ENCODE measurements at regions not wholly inside any gene's neighbourhood (a gene's known extent, or its start where the extent isn't known, plus 50 kb on each side); places are given as distances from the start of the nearest gene placed in this dataset.

- no peak for DNase-seq
Measured at GRCh38 chr3:40962721-40963120, 236.6 kb upstream of the CTNNB1 start.

- no peak for DNase-seq
Measured at GRCh38 chr3:40968666-40969065, 230.6 kb upstream of the CTNNB1 start.

DNA sequence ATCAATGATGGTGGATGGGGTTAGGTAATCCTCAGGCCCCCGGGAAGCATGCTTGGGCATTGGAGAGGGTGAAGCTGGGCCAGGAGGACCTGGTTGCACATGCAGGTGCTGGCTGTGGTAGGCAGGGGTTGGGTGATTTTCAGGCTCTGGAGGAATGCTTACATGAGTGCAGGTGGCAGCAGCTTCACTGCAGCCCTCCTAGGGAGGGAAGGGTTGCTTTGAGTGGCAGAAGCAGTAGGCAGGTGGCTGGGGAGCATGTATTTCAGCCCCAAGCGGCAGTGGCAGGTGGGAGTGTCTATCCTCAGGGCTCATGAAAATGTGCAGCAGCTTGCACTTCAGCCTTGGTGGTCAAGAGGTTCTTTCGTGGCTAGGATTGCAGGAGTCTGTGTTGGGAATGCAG lies 230.0 kb upstream of the CTNNB1 start:
- DNase-seq: no peak

GRCh38 chr3:40969756-40970466 lies 229.4 kb upstream of the CTNNB1 start:
- no peak for DNase-seq

GRCh38 chr3:40971191-40972168 lies 227.8 kb upstream of the CTNNB1 start:
- no peak for DNase-seq

- no peak for DNase-seq
Measured at GRCh38 chr3:40972350-40972749, 227.0 kb upstream of the CTNNB1 start.

GRCh38 chr3:40973141-40973540 lies 226.2 kb upstream of the CTNNB1 start:
- DNase-seq: no peak

DNA sequence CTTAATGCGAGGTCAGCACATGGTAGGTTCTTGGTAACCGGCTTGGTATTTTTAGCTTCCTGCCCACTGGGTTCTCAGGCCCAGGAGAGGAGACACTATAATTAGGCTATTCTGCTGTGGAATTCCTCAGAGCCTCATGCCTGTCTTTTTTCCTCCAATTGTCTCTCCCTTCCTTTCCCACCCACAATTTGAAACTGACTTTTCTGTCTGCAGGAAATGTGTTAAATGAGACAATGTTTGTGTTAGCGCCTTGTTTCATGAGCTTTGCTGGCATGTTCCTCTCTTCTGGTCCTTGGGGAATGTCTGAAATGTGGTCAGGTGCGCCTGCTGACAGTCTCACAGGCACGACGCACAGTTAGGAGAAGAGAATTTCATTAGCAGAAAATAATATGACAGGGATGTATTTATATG lies 223.6 kb upstream of the CTNNB1 start:
- no peak for DNase-seq

- no peak for DNase-seq
Measured at GRCh38 chr3:40976241-40976640, 223.1 kb upstream of the CTNNB1 start.

GRCh38 chr3:40978442-40978841 lies 220.9 kb upstream of the CTNNB1 start:
- no peak for DNase-seq

GRCh38 chr3:40979962-40980361 lies 219.3 kb upstream of the CTNNB1 start:
- no peak for DNase-seq

DNA sequence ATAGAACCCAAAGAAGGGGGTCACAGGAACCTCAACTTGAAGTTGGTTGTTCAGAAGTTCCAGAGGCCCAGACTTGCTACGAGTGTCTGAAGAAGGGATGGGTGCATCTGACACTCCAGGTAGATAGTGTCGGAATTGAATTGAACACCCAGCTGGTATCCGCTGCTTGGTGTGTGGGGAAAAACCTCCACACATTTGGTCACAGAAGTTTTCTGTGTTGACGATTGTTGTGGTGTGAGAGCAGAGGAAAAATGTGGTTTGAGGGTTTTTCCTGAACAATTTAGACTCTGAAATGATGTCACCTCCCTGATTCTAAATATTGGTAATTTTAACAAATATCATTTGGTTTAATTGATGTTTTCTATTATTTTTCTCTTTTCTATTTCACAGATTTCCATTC lies 218.8 kb upstream of the CTNNB1 start:
- no peak for DNase-seq

DNA sequence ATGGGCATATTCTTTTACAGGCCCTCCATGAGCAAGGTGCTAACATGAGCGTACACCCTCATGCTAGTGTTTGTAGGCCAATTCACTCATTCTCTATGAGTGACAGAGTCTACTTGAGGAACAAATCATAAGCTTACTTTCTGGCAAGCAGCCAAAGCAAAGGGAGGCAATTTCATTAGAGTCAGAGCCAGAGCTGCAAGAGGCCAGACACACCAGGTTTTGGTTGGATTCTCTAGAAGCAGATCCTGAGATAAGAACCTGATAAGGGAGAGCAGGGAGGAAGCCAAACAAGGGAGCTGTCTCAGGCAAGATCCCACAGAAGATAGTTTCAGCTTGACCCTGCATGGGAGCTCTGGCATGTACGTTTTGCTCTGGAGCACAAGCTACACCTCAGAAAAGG lies 214.1 kb upstream of the CTNNB1 start:
- no peak for DNase-seq

- DNase-seq: no peak
Measured at GRCh38 chr3:40988468-40988867, 210.8 kb upstream of the CTNNB1 start.

- no peak for DNase-seq
Measured at GRCh38 chr3:40989141-40990061, 209.9 kb upstream of the CTNNB1 start.

DNA sequence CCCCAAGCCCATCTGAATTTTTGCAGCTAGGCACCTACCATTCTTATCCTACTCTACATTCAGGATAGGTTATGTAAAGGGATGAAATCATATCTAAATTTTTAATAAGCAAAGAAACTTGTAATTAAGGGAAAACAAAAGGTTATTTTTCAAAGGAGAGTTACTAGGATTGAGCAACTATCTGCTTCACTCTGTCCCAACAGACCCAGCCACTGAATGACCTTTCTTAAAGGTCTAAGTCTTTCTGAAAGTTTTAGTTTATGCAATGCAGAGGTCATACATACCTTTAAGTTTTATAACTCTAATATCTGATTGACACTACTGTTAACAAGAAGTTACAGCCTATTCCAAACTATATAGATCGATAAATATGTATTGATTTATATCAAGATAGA lies 209.2 kb upstream of the CTNNB1 start:
- DNase-seq: no peak

GRCh38 chr3:40992023-40992422 lies 207.3 kb upstream of the CTNNB1 start:
- no peak for DNase-seq

DNA sequence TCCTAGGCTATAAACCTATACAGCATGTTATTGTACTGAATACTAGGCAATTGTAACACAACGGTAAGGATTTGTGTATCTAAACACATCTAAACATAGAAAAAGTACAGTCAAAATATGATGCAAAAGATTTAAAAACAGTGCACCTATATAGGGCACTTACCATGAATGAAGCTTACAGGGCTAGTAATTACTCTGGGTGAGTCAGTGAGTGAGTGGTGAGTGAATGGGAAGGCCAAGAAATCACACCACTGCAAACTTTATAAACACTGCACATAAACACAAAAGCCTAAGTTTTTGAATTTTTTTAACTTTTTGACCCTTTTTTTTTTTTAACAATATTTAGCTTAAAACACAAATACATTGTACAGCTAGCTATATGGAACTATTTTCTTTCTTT lies 204.7 kb upstream of the CTNNB1 start:
- no peak for DNase-seq

DNA sequence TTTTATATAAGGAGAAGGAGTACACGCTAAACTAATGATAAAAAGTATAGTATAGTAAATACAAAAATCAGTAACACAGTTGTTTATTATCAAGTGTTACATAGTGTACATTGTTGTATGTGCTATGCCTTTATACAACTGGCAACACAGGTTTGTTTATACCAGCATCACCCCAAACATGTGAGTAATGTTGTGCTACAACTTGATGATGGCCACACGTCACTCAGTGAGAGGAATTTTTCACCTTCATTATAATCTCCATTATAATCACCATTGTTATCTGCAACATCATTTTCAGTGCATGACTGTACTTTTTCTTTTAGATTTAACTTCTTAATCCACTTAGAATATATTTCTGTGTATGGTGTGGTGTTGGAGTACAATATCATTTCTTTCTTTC lies 204.0 kb upstream of the CTNNB1 start:
- no peak for DNase-seq

DNA sequence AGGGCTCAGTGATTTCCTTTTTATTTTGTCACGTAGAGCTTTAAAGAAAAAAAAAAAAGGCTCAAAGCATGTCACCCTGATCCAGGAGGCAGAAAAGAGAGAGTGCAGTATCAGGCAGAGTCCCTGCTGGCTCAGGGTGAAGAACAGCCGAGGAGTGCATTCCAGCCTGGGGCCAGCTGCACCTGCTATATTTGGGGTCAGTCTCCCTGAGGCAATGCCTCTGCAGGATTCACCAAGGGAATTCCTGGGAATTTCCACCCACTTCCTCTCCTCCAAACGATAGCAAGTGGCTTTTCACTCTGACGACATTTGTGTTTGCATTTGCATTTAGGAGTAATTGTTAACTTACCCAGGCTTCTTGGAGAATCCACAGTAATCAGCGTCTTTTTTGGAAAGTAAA lies 202.9 kb upstream of the CTNNB1 start:
- DNase-seq: no peak

DNA sequence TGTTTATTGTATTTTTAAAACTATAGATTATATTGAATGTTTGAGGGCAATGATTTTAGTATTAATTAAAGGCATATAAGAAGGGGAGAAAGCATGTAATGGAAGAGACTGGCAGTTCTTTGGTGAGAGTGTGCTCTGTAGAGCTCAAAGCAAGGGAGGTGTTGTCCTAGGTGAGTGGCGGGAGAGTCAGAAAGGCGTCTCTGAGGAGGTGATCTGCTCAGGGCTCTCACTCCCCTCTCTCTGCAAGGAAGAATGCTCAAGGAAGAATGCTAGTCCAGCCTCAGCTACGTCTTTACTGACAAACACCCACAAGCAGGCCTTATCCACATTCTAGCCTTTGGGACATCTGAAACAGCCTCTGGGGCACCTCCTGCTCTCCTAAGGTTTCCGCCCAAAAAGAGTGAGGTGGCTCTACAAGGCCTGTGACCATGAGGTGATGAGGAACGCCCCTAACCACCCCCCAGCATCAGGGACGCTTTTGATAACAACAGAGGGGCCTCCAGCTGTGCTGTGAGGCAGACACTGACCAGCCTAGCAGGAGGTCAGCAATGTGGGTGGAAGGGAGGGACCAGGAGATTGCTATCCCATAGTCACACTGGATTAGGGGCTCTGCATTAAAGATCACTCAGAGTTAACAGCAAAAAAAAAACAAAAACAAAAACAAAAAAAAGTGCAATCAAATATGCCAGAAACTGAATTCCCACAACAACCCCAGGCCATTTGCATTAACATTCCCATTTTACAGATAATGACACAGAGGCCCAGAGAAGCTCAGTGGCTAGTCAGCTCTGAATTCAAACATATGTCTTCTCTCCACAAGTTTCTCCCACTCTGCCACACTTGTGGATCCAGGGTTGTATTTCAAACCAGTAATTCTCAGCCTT lies 202.2 kb upstream of the CTNNB1 start:
- no peak for DNase-seq

All from stimulated activated naive CD4-positive, alpha-beta T cell treated with Interleukin-2 at 50 U/mL for 16 hours (primary cell).